Progenitor cell of endocrine pancreas (in vitro differentiated cells): ENCODE measurements at regions not wholly inside any gene's neighbourhood (a gene's known extent, or its start where the extent isn't known, plus 50 kb on each side); places are given as distances from the start of the nearest gene placed in this dataset.
"Not testable (repeated sequence)": the region's sequence is repeated elsewhere in the genome, so short reads cannot be mapped to it uniquely, and the experiment has no call there.

Experiments
- DNase-seq: peaks from one replicate; pipeline ENCODE4 v3.0.0; 2021; ENCODE audit warnings: low spot score; ENCODE audit not compliant: unreplicated experiment
- H3K27ac Mint-ChIP-seq: 2 replicates; pipeline ENCODE4 v1.8.0; 2021; ENCODE audit warnings: mild to moderate bottlenecking, moderate library complexity, mixed read lengths
- H3K27me3 Mint-ChIP-seq: 2 replicates; pipeline ENCODE4 v1.8.0; 2021; ENCODE audit warnings: mixed read lengths
- H3K36me3 Mint-ChIP-seq: 2 replicates; pipeline ENCODE4 v1.8.0; 2022; ENCODE audit warnings: mixed read lengths; ENCODE audit not compliant: insufficient read depth
- H3K4me1 Mint-ChIP-seq: 2 replicates; pipeline ENCODE4 v1.8.0; 2021; ENCODE audit warnings: low read depth, mixed read lengths
- H3K4me3 Mint-ChIP-seq: 2 replicates; pipeline ENCODE4 v1.8.0; 2021; ENCODE audit warnings: low read depth, mild to moderate bottlenecking, moderate library complexity, mixed read lengths
- H3K9me3 Mint-ChIP-seq: 2 replicates; pipeline ENCODE4 v1.8.0; 2021; ENCODE audit warnings: low read depth, mixed read lengths
- TF ChIP-seq, protein P1 (sequence below): fragments of 200-600 bp; sonication (generic); IDR thresholded peaks from one replicate; pipeline ENCODE4 v1.5.0; 2021; ENCODE audit warnings: antibody characterized with exemption, mild to moderate bottlenecking; ENCODE audit not compliant: unreplicated experiment

DNA sequence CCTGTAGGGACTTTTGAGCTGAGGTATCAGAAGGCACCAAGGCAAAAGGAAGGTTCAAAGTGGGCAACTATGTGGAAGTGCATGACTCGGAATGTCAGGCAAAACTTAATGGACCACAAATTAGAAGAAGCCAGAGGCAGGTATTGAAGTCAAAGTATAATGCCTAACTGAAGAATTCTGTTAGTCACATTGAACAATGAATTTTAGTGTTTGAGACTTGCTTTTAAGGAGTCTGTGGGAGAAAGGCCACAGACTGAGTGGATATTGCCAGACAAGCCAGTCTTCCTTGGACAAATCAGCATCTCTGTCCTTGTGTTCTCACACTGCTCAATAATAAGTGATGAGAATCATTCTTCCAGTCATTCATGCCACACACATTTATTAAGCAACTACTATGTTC, 498.9 kb downstream of the STK39 start:
- no peak for DNase-seq
- H3K4me1 Mint-ChIP-seq: peaks cover 24% of the 10 kb centered on the region
- H3K9me3 Mint-ChIP-seq: peaks cover 5% of the 10 kb centered on the region
- TF ChIP-seq, protein P1, sequence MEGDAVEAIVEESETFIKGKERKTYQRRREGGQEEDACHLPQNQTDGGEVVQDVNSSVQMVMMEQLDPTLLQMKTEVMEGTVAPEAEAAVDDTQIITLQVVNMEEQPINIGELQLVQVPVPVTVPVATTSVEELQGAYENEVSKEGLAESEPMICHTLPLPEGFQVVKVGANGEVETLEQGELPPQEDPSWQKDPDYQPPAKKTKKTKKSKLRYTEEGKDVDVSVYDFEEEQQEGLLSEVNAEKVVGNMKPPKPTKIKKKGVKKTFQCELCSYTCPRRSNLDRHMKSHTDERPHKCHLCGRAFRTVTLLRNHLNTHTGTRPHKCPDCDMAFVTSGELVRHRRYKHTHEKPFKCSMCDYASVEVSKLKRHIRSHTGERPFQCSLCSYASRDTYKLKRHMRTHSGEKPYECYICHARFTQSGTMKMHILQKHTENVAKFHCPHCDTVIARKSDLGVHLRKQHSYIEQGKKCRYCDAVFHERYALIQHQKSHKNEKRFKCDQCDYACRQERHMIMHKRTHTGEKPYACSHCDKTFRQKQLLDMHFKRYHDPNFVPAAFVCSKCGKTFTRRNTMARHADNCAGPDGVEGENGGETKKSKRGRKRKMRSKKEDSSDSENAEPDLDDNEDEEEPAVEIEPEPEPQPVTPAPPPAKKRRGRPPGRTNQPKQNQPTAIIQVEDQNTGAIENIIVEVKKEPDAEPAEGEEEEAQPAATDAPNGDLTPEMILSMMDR: no peak
- no peaks in the 10 kb centered on the region for H3K36me3 Mint-ChIP-seq
- H3K4me3 Mint-ChIP-seq: no peak overlapping the region
- no peaks in the 10 kb centered on the region for H3K27me3 Mint-ChIP-seq
- no peak overlapping the region for H3K27ac Mint-ChIP-seq

DNA sequence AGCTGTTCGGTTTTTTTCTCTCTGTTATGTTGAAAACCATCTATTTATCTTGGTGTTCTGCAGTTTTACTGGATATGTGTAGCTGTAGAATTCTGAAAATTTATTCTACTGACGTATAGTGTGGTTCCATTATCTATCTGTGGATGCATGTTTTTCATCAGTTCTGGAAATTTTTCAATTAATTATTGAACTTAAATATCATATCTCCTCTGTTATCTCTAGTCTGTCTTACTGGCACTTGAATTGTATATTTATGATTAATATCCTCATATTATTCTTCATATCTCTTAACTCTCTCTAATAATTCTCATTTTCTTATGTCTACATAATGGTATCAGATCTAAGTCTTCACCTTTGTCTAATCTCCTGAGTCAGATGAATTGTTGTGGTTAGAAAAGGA, 501.7 kb downstream of the STK39 start:
- Mint-ChIP-seq H3K4me3 (no peak overlapping the region), H3K27me3 (no peaks in the 10 kb centered on the region), H3K27ac (no peak overlapping the region), H3K4me1 (peaks cover 24% of the 10 kb centered on the region), H3K36me3 (no peaks in the 10 kb centered on the region), H3K9me3 (peaks cover 5% of the 10 kb centered on the region)
- no peak for DNase-seq
- TF ChIP-seq, protein P1: no peak

DNA sequence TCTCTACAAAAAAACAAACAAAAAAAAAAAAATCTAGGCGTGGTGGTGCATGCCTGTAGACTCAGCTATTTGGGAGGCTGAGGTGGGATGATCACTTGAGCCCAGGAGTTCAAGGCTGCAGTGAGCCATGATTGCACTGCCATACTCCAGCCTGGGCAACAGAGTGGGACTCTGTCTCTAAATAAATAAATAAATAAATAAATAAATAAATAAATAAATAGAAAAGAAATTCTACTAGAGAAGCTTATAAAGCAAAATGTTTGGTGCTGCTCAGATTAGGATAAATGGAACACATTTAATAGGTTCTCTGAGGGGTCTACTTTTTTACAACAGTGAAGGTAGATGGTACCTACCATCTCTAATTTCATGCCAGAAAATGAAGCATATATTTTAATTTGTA, 507.5 kb downstream of the STK39 start:
- H3K4me1 Mint-ChIP-seq, H3K36me3 Mint-ChIP-seq, H3K27ac Mint-ChIP-seq, DNase-seq, H3K9me3 Mint-ChIP-seq, H3K27me3 Mint-ChIP-seq, H3K4me3 Mint-ChIP-seq: not testable (repeated sequence)

DNA sequence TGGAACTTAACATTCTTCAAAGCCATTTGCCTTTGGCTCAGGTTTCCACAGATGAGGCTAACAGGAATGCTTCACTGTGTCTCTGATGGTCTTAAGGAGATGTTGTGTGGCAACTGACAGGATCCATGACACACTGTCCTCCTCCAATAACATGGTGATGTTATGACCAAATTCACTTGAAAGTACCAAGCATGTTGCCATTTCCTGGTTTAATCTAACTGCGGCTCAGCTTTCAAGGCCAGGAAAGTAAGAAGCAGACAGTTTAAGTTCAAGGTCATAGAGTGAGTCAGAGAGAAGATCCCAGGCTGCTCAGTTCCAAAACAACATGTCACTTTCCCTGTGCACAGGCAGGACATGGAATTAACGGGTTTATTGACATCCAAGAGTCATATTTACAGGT, 513.6 kb downstream of the STK39 start:
- no peak overlapping the region for H3K4me3 Mint-ChIP-seq
- H3K9me3 Mint-ChIP-seq: no peaks in the 10 kb centered on the region
- TF ChIP-seq, protein P1: no peak
- no peaks in the 10 kb centered on the region for H3K36me3 Mint-ChIP-seq
- no peak for DNase-seq
- no peak overlapping the region for H3K27ac Mint-ChIP-seq
- H3K27me3 Mint-ChIP-seq: no peaks in the 10 kb centered on the region
- peaks cover 23% of the 10 kb centered on the region for H3K4me1 Mint-ChIP-seq

DNA sequence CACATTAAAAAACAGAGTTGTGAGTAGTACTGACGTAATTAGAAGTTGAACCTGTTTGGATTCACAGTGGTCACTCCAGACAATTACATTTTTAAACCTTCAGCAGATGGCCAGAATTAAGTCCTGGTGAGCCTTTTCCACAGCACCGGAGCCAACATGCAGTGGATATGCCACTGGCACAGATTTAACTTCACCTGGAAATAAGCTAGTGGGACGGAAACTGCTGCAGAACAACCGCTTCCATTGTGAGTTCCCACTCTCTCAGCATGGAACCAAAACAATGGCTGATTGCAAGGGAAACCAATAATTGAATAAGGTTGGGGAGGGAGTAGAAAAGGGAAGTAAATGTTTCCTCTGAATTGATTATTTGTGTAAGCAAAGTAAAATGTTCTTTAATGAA, 515.1 kb downstream of the STK39 start:
- Mint-ChIP-seq H3K36me3 (no peaks in the 10 kb centered on the region), H3K27me3 (no peaks in the 10 kb centered on the region), H3K27ac (no peak overlapping the region), H3K9me3 (no peaks in the 10 kb centered on the region), H3K4me1 (peaks cover 25% of the 10 kb centered on the region), H3K4me3 (no peak overlapping the region)
- TF ChIP-seq, protein P1: no peak
- no peak for DNase-seq

DNA sequence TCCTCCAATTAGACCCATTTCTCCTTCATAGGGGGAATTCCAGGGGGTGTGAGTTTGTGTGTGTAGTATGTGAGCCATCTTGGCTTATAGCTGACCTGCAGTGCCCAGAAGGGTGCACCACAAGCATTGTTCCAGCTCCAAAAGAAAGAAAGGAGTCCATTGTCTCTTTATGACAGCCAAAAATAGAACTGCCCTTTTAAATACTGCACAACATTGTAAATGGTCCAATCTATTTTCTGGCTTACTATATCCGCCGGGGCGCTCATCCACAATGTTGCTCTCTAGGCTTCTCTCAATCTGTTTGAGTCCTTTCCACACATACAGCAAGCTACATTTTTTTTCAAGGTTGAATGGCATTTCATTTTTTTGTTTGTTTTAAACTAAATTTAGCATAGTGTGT, 517.5 kb downstream of the STK39 start:
- Mint-ChIP-seq H3K27ac (no peak overlapping the region), H3K9me3 (no peaks in the 10 kb centered on the region), H3K27me3 (no peaks in the 10 kb centered on the region), H3K4me3 (no peak overlapping the region), H3K36me3 (no peaks in the 10 kb centered on the region), H3K4me1 (peaks cover 36% of the 10 kb centered on the region)
- TF ChIP-seq, protein P1: no peak
- no peak for DNase-seq
